ENCODE measurements at regions not wholly inside any gene's neighbourhood (a gene's known extent, or its start where the extent isn't known, plus 50 kb on each side); places are given as distances from the start of the nearest gene placed in this dataset.

DNA sequence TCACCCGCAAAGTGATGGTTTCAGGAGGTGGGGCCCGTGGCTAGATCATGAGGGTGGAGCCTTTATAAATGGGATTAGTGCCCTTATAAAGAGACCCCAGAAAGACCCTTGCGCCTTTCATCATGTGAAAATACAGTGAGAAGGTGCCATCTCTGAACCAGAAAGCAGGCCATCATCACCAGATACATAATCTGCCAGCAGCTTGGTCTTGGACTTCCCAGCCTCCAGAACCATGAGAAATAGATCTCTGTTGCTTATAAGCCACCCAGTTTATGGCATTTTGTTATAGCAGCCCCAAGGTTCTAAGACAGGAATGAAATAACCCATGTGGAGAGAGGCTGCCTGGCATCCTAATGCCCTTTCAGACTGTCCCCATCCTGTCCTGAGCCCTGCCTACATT, 127.8 kb upstream of the SMAD3 start:
- TF ChIP-seq JUNB (CRISPR knock-in tag; conservative IDR thresholded peaks at IDR 0.05) = no peak
- TF ChIP-seq CHD1 (IDR thresholded peaks at IDR 0.05; ENCODE audit: low read length) = no peak
- TF ChIP-seq, protein P1, sequence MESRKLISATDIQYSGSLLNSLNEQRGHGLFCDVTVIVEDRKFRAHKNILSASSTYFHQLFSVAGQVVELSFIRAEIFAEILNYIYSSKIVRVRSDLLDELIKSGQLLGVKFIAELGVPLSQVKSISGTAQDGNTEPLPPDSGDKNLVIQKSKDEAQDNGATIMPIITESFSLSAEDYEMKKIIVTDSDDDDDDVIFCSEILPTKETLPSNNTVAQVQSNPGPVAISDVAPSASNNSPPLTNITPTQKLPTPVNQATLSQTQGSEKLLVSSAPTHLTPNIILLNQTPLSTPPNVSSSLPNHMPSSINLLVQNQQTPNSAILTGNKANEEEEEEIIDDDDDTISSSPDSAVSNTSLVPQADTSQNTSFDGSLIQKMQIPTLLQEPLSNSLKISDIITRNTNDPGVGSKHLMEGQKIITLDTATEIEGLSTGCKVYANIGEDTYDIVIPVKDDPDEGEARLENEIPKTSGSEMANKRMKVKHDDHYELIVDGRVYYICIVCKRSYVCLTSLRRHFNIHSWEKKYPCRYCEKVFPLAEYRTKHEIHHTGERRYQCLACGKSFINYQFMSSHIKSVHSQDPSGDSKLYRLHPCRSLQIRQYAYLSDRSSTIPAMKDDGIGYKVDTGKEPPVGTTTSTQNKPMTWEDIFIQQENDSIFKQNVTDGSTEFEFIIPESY (CRISPR knock-in tag; IDR thresholded peaks at IDR 0.05) = no peak
- TF ChIP-seq EZH2 (IDR thresholded peaks at IDR 0.05; ENCODE audit: borderline replicate concordance, low read depth, low read length) = no peak
- TF ChIP-seq, protein P2, sequence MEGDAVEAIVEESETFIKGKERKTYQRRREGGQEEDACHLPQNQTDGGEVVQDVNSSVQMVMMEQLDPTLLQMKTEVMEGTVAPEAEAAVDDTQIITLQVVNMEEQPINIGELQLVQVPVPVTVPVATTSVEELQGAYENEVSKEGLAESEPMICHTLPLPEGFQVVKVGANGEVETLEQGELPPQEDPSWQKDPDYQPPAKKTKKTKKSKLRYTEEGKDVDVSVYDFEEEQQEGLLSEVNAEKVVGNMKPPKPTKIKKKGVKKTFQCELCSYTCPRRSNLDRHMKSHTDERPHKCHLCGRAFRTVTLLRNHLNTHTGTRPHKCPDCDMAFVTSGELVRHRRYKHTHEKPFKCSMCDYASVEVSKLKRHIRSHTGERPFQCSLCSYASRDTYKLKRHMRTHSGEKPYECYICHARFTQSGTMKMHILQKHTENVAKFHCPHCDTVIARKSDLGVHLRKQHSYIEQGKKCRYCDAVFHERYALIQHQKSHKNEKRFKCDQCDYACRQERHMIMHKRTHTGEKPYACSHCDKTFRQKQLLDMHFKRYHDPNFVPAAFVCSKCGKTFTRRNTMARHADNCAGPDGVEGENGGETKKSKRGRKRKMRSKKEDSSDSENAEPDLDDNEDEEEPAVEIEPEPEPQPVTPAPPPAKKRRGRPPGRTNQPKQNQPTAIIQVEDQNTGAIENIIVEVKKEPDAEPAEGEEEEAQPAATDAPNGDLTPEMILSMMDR (IDR thresholded peaks at IDR 0.05 in 2 of 3, conservative IDR thresholded peaks at IDR 0.05 in 1 of 3; ENCODE audit: insufficient read depth in 2 of 3, low read depth in 1 of 3, low read length in 3 of 3) = no peak
- TF ChIP-seq, protein P3, sequence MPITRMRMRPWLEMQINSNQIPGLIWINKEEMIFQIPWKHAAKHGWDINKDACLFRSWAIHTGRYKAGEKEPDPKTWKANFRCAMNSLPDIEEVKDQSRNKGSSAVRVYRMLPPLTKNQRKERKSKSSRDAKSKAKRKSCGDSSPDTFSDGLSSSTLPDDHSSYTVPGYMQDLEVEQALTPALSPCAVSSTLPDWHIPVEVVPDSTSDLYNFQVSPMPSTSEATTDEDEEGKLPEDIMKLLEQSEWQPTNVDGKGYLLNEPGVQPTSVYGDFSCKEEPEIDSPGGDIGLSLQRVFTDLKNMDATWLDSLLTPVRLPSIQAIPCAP (CRISPR knock-in tag; IDR thresholded peaks at IDR 0.05; ENCODE audit: borderline replicate concordance) = no peak
